Activated CD8-positive, alpha-beta memory T cell treated with anti-CD3 and anti-CD28 coated beads for 4 hours (primary cell): ENCODE measurements at regions not wholly inside any gene's neighbourhood (a gene's known extent, or its start where the extent isn't known, plus 50 kb on each side); places are given as distances from the start of the nearest gene placed in this dataset.
"Not testable (repeated sequence)": the region's sequence is repeated elsewhere in the genome, so short reads cannot be mapped to it uniquely, and the experiment has no call there.

Experiments
- DNase-seq, 2 donors: peaks; one replicate each; pipeline ENCODE4 v3.0.0-alpha.2; 2020; ENCODE audit warnings: low read depth in 2 of 2

GRCh38 chr9:34793428-34793827 is 83.5 kb upstream of the CCL21 start:
- DNase-seq = no peak

DNA sequence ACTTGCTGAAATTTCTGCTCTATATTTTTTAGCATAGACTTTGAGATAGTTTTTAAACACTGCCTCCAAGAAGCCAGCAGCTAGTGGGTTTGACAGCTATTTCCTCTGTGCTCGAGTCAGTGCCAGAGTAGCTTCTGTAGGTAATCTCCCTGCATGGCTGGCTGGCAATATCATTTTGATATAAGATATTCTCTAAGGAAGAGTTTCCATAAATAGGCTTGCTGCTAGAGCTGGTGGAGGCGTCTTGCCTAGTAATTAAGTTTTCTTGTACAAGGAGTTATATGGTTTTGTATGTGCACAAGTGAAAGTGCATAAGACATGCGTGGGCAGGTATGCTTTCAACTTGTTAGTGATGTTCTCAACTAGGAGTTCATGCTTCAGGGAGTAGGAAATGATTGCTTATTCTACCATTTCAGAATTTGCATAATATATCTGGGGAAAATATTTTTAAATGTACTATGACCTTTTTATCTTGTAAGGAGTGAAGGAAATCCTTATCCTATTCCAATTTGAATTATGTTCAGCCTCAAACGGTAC is 74.1 kb upstream of the CCL21 start:
- no peak for DNase-seq

DNA sequence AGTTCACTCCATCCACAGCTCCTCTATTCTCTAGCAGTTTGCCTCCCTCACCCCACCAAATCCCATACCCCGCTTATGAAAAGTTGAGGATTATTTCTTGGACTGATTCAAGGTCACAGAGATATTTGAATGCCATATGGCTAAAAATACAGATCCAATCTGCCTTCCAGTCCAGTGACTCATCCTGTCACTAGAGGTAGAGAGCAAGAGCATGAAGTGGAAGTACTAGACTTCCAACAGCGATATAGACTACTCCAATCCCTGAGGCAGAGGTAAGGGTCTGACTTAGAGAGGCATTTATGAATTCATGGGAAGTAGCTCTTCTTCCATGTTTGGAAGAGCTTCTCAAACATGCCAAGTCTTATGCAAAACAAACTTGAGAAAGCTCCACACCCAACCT is 72.4 kb upstream of the CCL21 start:
- DNase-seq = no peak

GRCh38 chr9:34777666-34778065 is 67.7 kb upstream of the CCL21 start:
- DNase-seq = no peak

- DNase-seq = no peak
Observed at GRCh38 chr9:34773955-34774354, 64.0 kb upstream of the CCL21 start.

- no peak for DNase-seq
Observed at GRCh38 chr9:34773306-34773910, 63.5 kb upstream of the CCL21 start.

DNA sequence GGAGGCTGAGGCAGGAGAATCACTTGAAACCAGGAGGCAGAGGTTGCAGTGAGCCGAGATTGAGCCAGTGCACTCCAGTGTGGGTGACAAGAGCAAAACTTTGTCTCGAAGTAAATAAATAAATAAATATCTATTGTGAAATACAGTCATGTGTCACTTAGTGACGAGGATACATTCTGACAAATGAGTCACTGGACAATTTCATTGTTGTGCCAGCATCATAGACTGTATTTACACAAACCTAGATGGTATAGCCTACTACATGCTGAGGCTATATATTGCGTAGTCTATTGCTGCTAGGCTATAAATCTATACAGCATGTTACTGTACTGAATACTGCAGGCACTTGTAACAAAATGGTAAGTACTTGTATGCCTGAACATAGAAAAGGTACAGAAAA is 61.1 kb upstream of the CCL21 start:
- DNase-seq = no peak

DNA sequence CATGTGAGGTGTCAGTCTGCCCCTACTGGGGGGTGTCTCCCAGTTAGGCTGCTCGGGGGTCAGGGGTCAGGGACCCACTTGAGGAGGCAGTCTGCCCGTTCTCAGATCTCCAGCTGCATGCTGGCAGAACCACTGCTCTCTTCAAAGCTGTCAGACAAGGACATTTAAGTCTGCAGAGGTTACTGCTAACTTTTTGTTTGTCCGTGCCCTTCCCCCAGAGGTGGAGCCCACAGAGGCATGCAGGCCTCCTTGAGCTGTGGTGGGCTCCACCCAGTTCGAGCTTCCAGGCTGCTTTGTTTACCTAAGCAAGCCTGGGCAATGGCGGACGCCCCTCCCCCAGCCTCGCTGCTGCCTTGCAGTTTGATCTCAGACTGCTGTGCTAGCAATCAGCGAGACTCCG is 57.2 kb upstream of the CCL21 start:
- DNase-seq = not testable (repeated sequence)

- not testable (repeated sequence) for DNase-seq
Observed at GRCh38 chr9:34760196-34761040, 50.5 kb upstream of the CCL21 start.
